ENCODE measurements at regions not wholly inside any gene's neighbourhood (a gene's known extent, or its start where the extent isn't known, plus 50 kb on each side); places are given as distances from the start of the nearest gene placed in this dataset.

GRCh38 chr12:125305231-125305630, 240.0 kb downstream of the AACS start:
- H3K9me3 ChIP-seq = no peaks in the 10 kb centered on the region
- WGBS (ENCODE audit: insufficient coverage, low coverage, low lambda C conversion rate, missing lambda C conversion rate) = 62% methylated on average over 6 of the region's 6 CpGs
- H3K27me3 ChIP-seq = peaks cover 0 to 4% of the 10 kb centered on the region in 2 donors
- ATAC-seq (no peak), DNase-seq (no peak)
- no peak overlapping the region for H3K27ac ChIP-seq
- no peaks in the 10 kb centered on the region for H3K36me3 ChIP-seq
- H3K4me3 ChIP-seq = no peak overlapping the region
- intact Hi-C loops (cut with DNase I) = no loop called here
- TF ChIP-seq POLR2A (IDR thresholded peaks at IDR 0.05) (no peak), CTCF (IDR thresholded peaks at IDR 0.05) (no peak)
- no peaks in the 10 kb centered on the region for H3K4me1 ChIP-seq

- Histone ChIP-seq H3K27ac (no peak overlapping the region), H3K4me3 (no peak overlapping the region), H3K4me1 (no peaks in the 10 kb centered on the region), H3K9me3 (no peaks in the 10 kb centered on the region), H3K27me3 (peaks cover 0 to 4% of the 10 kb centered on the region in 2 donors), H3K36me3 (no peaks in the 10 kb centered on the region)
- intact Hi-C loops (cut with DNase I) = no loop called here
- TF ChIP-seq CTCF (IDR thresholded peaks at IDR 0.05) (no peak), POLR2A (IDR thresholded peaks at IDR 0.05) (no peak)
- DNase-seq (no peak), ATAC-seq (no peak)
- WGBS (ENCODE audit: insufficient coverage, low coverage, low lambda C conversion rate, missing lambda C conversion rate) = 90% methylated on average over 2 of the region's 8 CpGs
Measured at GRCh38 chr12:125310461-125310860, 245.2 kb downstream of the AACS start.

- WGBS (ENCODE audit: insufficient coverage, low coverage, low lambda C conversion rate, missing lambda C conversion rate) = 75% methylated on average over 7 of the region's 7 CpGs
- Histone ChIP-seq H3K36me3 (no peaks in the 10 kb centered on the region), H3K27me3 (peaks cover 0 to 4% of the 10 kb centered on the region in 2 donors), H3K4me1 (no peaks in the 10 kb centered on the region), H3K27ac (no peak overlapping the region), H3K9me3 (no peaks in the 10 kb centered on the region), H3K4me3 (no peak overlapping the region)
- intact Hi-C loops (cut with DNase I) = no loop called here
- TF ChIP-seq CTCF (IDR thresholded peaks at IDR 0.05) (no peak), POLR2A (IDR thresholded peaks at IDR 0.05) (no peak)
- DNase-seq (no peak), ATAC-seq (no peak)
Measured at GRCh38 chr12:125311050-125311449, 245.8 kb downstream of the AACS start.

GRCh38 chr12:125312471-125312870, 247.2 kb downstream of the AACS start:
- DNase-seq = no peak
- H3K27ac ChIP-seq = no peak overlapping the region
- H3K4me3 ChIP-seq = no peak overlapping the region
- TF ChIP-seq POLR2A (IDR thresholded peaks at IDR 0.05) (no peak), CTCF (IDR thresholded peaks at IDR 0.05) (no peak)
- WGBS (ENCODE audit: insufficient coverage, low coverage, low lambda C conversion rate, missing lambda C conversion rate) = 34% methylated on average over 2 of the region's 3 CpGs
- no peak for ATAC-seq
- H3K36me3 ChIP-seq = no peaks in the 10 kb centered on the region
- intact Hi-C loops (cut with DNase I) = no loop called here
- H3K9me3 ChIP-seq = no peaks in the 10 kb centered on the region
- H3K27me3 ChIP-seq = peaks cover 0 to 4% of the 10 kb centered on the region in 2 donors
- H3K4me1 ChIP-seq = no peaks in the 10 kb centered on the region
